ES-I3 (cell line): ENCODE measurements at regions not wholly inside any gene's neighbourhood (a gene's known extent, or its start where the extent isn't known, plus 50 kb on each side); places are given as distances from the start of the nearest gene placed in this dataset.

Experiments
- H3K36me3 ChIP-seq: 2 replicates; pipeline ENCODE4 v1.6.1; 2013; ENCODE audit warnings: mild to moderate bottlenecking, low read length, control low read depth, moderate library complexity; ENCODE audit not compliant: insufficient read depth
- H3K4me1 ChIP-seq: 2 replicates; pipeline ENCODE4 v1.6.1; 2013; ENCODE audit warnings: mild to moderate bottlenecking, control low read depth, low read length; ENCODE audit not compliant: insufficient read depth
- H3K9ac ChIP-seq: 2 replicates; pipeline ENCODE4 v1.6.1; 2013; ENCODE audit warnings: low read depth, mild to moderate bottlenecking, low read length, moderate library complexity
- H3K9me3 ChIP-seq: 2 replicates; pipeline ENCODE4 v1.6.1; 2013; ENCODE audit warnings: mild to moderate bottlenecking, low read length, moderate library complexity; ENCODE audit not compliant: control insufficient read depth, insufficient read depth

- H3K9me3 ChIP-seq: no peaks in the 10 kb centered on the region
- H3K9ac ChIP-seq: no peak overlapping the region
- no peaks in the 10 kb centered on the region for H3K36me3 ChIP-seq
- no peaks in the 10 kb centered on the region for H3K4me1 ChIP-seq
These were observed 88.4 kb upstream of the IRS2 start for GRCh38 chr13:109874484-109875454.

DNA sequence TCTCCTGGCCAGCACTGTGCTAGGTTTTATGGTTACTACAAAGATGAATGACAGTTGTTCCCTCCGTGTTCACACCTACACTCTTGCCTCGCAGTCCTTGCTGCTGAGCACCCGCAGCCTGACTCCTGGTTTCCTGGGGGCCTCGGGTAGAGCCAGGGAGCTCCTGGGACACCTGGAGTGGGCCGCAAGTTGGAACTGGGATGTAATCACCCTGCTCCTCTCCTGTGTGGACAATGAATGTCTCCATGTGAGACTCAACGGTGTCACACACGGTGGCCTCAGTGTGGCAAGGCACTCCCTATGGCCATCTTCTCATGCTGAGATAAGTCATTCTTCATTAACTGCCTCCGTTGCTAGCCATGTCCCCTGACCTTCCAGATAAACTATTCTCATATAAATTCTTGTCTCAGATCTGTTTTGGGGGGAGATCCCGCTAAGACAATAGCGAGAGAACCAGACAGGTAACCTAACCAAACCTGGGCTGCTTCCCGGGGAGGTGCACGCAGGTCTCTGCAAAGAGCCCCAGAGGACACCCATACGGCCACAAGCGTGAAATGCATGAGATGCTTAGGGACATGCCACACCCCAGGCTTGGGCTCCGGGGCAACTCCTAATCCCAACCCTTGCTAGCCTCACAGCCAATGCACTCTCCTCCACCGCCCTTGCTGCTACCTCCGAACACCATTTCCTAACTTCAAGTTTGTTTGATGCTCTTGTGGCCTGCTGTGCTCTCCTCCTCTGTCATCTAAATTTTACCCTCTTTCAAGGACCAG, 87.2 kb upstream of the IRS2 start:
- no peaks in the 10 kb centered on the region for H3K4me1 ChIP-seq
- no peaks in the 10 kb centered on the region for H3K9me3 ChIP-seq
- no peaks in the 10 kb centered on the region for H3K36me3 ChIP-seq
- H3K9ac ChIP-seq: no peak overlapping the region

- H3K9me3 ChIP-seq: no peaks in the 10 kb centered on the region
- no peak overlapping the region for H3K9ac ChIP-seq
- H3K36me3 ChIP-seq: no peaks in the 10 kb centered on the region
- H3K4me1 ChIP-seq: no peaks in the 10 kb centered on the region
These were observed 86.5 kb upstream of the IRS2 start for GRCh38 chr13:109872864-109873263.

GRCh38 chr13:109870696-109871370, 84.5 kb upstream of the IRS2 start:
- Histone ChIP-seq H3K36me3 (no peaks in the 10 kb centered on the region), H3K4me1 (no peaks in the 10 kb centered on the region), H3K9ac (no peak overlapping the region), H3K9me3 (no peaks in the 10 kb centered on the region)

DNA sequence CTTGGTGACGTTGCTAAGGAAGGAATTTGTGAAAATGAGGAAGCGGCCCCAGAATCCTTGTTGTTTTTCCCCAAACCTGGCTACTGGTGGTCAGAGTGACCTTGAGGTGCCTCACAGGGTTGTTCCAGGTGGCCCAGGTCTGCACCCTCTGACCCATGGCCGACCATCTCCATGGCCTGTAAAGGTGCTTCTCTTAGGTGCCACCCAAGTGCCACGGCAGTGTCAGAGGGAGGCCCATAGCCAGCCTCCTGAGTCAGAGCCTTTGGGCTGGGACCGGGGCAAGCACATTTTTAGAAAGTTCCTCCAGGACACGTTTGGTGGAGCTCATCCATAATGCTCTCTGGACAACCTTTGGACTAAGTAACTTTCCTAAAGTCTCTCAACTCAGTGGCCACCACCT, 83.9 kb upstream of the IRS2 start:
- Histone ChIP-seq H3K36me3 (no peaks in the 10 kb centered on the region), H3K4me1 (no peaks in the 10 kb centered on the region), H3K9ac (no peak overlapping the region)

GRCh38 chr13:109869312-109870237, 83.2 kb upstream of the IRS2 start:
- no peak overlapping the region; the same call in 1 of the 2 replicates for H3K9ac ChIP-seq
- no peaks in the 10 kb centered on the region for H3K4me1 ChIP-seq
- H3K9me3 ChIP-seq: no peaks in the 10 kb centered on the region
- no peaks in the 10 kb centered on the region for H3K36me3 ChIP-seq

More for the DNA sequence above, 83.9 kb upstream of the IRS2 start:
- no peaks in the 10 kb centered on the region for H3K9me3 ChIP-seq

- Histone ChIP-seq H3K36me3 (no peaks in the 10 kb centered on the region), H3K9ac (no peak overlapping the region), H3K4me1 (no peaks in the 10 kb centered on the region), H3K9me3 (no peaks in the 10 kb centered on the region)
These were observed 82.4 kb upstream of the IRS2 start for GRCh38 chr13:109868578-109869311.

- Histone ChIP-seq H3K4me1 (no peaks in the 10 kb centered on the region), H3K9me3 (no peaks in the 10 kb centered on the region), H3K36me3 (no peaks in the 10 kb centered on the region), H3K9ac (no peak overlapping the region)
These were observed 81.4 kb upstream of the IRS2 start for GRCh38 chr13:109867766-109868165.

- no peaks in the 10 kb centered on the region for H3K9me3 ChIP-seq
- no peaks in the 10 kb centered on the region for H3K36me3 ChIP-seq
- peaks cover under 1% of the 10 kb centered on the region; the same call in 1 of the 2 replicates for H3K4me1 ChIP-seq
- H3K9ac ChIP-seq: no peak overlapping the region
These were observed 76.2 kb upstream of the IRS2 start for GRCh38 chr13:109862627-109863026.

GRCh38 chr13:109859898-109860297, 73.5 kb upstream of the IRS2 start:
- Histone ChIP-seq H3K36me3 (no peaks in the 10 kb centered on the region), H3K9ac (no peak overlapping the region), H3K9me3 (no peaks in the 10 kb centered on the region), H3K4me1 (peaks cover 4% of the 10 kb centered on the region; the same call in 1 of the 2 replicates)

- H3K9ac ChIP-seq: no peak overlapping the region
- H3K4me1 ChIP-seq: peaks cover 4% of the 10 kb centered on the region; the same call in 1 of the 2 replicates
- H3K9me3 ChIP-seq: no peaks in the 10 kb centered on the region
- H3K36me3 ChIP-seq: no peaks in the 10 kb centered on the region
These were observed 72.9 kb upstream of the IRS2 start for GRCh38 chr13:109859216-109859835.

- Histone ChIP-seq H3K4me1 (peaks cover 7% of the 10 kb centered on the region; the same call in 1 of the 2 replicates), H3K9me3 (no peaks in the 10 kb centered on the region), H3K36me3 (no peaks in the 10 kb centered on the region), H3K9ac (no peak overlapping the region)
These were observed 71.9 kb upstream of the IRS2 start for GRCh38 chr13:109858319-109858718.
